ENCODE measurements at regions not wholly inside any gene's neighbourhood (a gene's known extent, or its start where the extent isn't known, plus 50 kb on each side); places are given as distances from the start of the nearest gene placed in this dataset.

DNA sequence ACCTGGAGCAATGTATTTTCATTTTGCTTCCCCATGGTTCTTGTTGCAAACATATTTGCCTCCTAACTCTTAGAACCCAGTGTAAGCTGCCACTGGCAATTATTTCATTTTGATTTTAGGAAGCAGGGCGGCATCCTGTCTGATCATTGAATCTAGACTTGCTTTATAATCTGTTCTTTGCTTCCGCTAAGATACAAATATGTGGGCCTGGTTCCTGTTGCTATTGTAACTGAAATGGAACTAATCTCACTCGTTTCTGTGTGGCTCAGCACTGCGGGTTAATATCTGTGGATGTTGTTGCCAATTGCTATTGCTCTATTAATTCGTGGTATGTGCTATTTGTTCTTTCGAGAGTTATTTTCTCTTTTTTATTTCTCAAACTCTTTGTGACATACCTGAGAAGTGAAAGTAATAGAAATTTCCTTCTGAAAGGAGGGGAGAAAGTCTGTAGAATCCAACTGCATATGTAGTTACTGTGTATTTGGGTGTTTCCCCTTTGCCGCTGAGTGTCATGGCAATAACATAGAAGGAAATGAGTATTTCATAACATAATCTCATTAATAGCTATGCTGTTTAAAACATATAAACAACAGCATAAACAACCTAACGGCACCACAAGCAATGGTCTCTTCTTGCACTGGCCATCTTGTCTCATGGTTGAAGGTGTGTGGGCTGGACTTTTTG is 62.4 kb downstream of the FZD1 start:
- Histone ChIP-seq H3K4me1 (ENCODE audit: insufficient read depth, low read length, poor library complexity, severe bottlenecking) (peaks cover 57% of the 10 kb centered on the region), H3K4me3 (ENCODE audit: low read depth, low read length, poor library complexity, severe bottlenecking) (peak overlapping the region; percentile 3), H3K9me3 (ENCODE audit: low read depth, low read length, poor library complexity, severe bottlenecking) (no peaks in the 10 kb centered on the region), H3K36me3 (ENCODE audit: insufficient read depth, low read length, poor library complexity, severe bottlenecking) (no peaks in the 10 kb centered on the region), H3K27me3 (replicated peaks; ENCODE audit: insufficient read depth, low read depth, low read length, poor library complexity) (no peaks in the 10 kb centered on the region), H3K27ac (ENCODE audit: low read depth, low read length, poor library complexity, severe bottlenecking) (peak overlapping the region; percentile 93)
- intact Hi-C loops (cut with micrococcal nuclease; ENCODE audit: unreplicated experiment) = loop anchor here (5.0 to 10.0 kb wide), 2 partner anchors 239 to 548 kb away; no protein-coding TSS in a partner anchor
- no TSS peak for BruUV-seq (replicated peaks)
- peak; percentile 78 for DNase-seq (ENCODE audit: low spot score)
- no peak for TF ChIP-seq EZH2 (IDR thresholded peaks at IDR 0.05; ENCODE audit: borderline replicate concordance, low read depth, low read length, poor library complexity, severe bottlenecking)
- CTCF ChIA-PET = no interaction called here
- POLR2A ChIA-PET (ENCODE audit: low non-redundant PET) = no interaction called here

GRCh38 chr7:91327346-91327745 is 63.1 kb downstream of the FZD1 start:
- Histone ChIP-seq H3K4me3 (ENCODE audit: low read depth, low read length, poor library complexity, severe bottlenecking) (no peak overlapping the region), H3K27me3 (replicated peaks; ENCODE audit: insufficient read depth, low read depth, low read length, poor library complexity) (no peaks in the 10 kb centered on the region), H3K36me3 (ENCODE audit: insufficient read depth, low read length, poor library complexity, severe bottlenecking) (no peaks in the 10 kb centered on the region), H3K4me1 (ENCODE audit: insufficient read depth, low read length, poor library complexity, severe bottlenecking) (peaks cover 51% of the 10 kb centered on the region), H3K9me3 (ENCODE audit: low read depth, low read length, poor library complexity, severe bottlenecking) (no peaks in the 10 kb centered on the region), H3K27ac (ENCODE audit: low read depth, low read length, poor library complexity, severe bottlenecking) (no peak overlapping the region)
- CTCF ChIA-PET = no interaction called here
- no peak for DNase-seq (ENCODE audit: low spot score)
- TF ChIP-seq EZH2 (IDR thresholded peaks at IDR 0.05; ENCODE audit: borderline replicate concordance, low read depth, low read length, poor library complexity, severe bottlenecking) (no peak), CTCF (conservative IDR thresholded peaks at IDR 0.05; ENCODE audit: low read depth, low read length) (no peak)
- intact Hi-C loops (cut with micrococcal nuclease; ENCODE audit: unreplicated experiment) = loop anchor here (5.0 to 10.0 kb wide), 2 partner anchors 240 to 547 kb away; no protein-coding TSS in a partner anchor
- no TSS peak for BruUV-seq (replicated peaks)
- POLR2A ChIA-PET (ENCODE audit: low non-redundant PET) = no interaction called here

DNA sequence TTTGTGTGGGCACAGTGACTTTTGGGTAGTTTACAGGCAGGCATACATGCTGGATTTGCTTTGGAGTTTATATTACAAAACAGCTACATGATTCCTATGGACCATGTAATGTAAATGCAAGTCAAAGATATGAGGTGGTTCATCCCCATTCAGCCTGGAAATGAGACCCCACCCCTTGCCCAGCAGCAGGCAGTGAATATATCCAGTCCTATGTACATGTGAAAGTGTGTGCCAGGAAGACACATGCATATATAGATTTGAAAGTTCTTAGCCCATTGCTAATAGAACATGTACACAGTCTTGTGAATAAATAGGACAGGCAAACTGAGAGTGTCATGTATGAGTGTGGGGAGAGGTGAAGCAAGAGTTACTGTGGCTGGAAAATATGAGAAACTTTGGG is 65.3 kb downstream of the FZD1 start:
- Histone ChIP-seq H3K9me3 (ENCODE audit: low read depth, low read length, poor library complexity, severe bottlenecking) (no peaks in the 10 kb centered on the region), H3K27ac (ENCODE audit: low read depth, low read length, poor library complexity, severe bottlenecking) (no peak overlapping the region), H3K4me3 (ENCODE audit: low read depth, low read length, poor library complexity, severe bottlenecking) (no peak overlapping the region), H3K27me3 (replicated peaks; ENCODE audit: insufficient read depth, low read depth, low read length, poor library complexity) (no peaks in the 10 kb centered on the region), H3K4me1 (ENCODE audit: insufficient read depth, low read length, poor library complexity, severe bottlenecking) (peaks cover 39% of the 10 kb centered on the region), H3K36me3 (ENCODE audit: insufficient read depth, low read length, poor library complexity, severe bottlenecking) (no peaks in the 10 kb centered on the region)
- no peak for DNase-seq (ENCODE audit: low spot score)
- TF ChIP-seq EZH2 (IDR thresholded peaks at IDR 0.05; ENCODE audit: borderline replicate concordance, low read depth, low read length, poor library complexity, severe bottlenecking) (no peak), CTCF (conservative IDR thresholded peaks at IDR 0.05; ENCODE audit: low read depth, low read length) (no peak)
- ChIA-PET POLR2A (ENCODE audit: low non-redundant PET) (no interaction called here), CTCF (no interaction called here)
- BruUV-seq (replicated peaks) = no TSS peak
- intact Hi-C loops (cut with micrococcal nuclease; ENCODE audit: unreplicated experiment) = loop anchor here (5.0 to 10.0 kb wide), 2 partner anchors 242 to 545 kb away; no protein-coding TSS in a partner anchor

Measured in A673 (cell line).